NCI-H2081 (cell line): ENCODE measurements at regions not wholly inside any gene's neighbourhood (a gene's known extent, or its start where the extent isn't known, plus 50 kb on each side); places are given as distances from the start of the nearest gene placed in this dataset.

ENCODE experiments used
- DNase-seq, 2 experiments: peaks; one replicate each; lab custom pipeline; 2025; lab: John Stamatoyannopoulos, UW

- DNase-seq, result peak in 1 of 2 experiments; percentile 22
These were observed 174.5 kb upstream of the RUNX1 start for GRCh38 chr21:35223480-35224156.

GRCh38 chr21:35222541-35222941 is 173.4 kb upstream of the RUNX1 start:
- no peak for DNase-seq

GRCh38 chr21:35222021-35222420 is 172.9 kb upstream of the RUNX1 start:
- no peak for DNase-seq

GRCh38 chr21:35220301-35220700 is 171.2 kb upstream of the RUNX1 start:
- no peak for DNase-seq

GRCh38 chr21:35219719-35220118 is 170.6 kb upstream of the RUNX1 start:
- DNase-seq, result no peak

- no peak for DNase-seq
These were observed 170.2 kb upstream of the RUNX1 start for GRCh38 chr21:35219291-35219690.

- DNase-seq, result no peak
These were observed 168.5 kb upstream of the RUNX1 start for GRCh38 chr21:35217504-35218060.

GRCh38 chr21:35216996-35217395 is 167.9 kb upstream of the RUNX1 start:
- no peak for DNase-seq

GRCh38 chr21:35215870-35216269 is 166.8 kb upstream of the RUNX1 start:
- DNase-seq, result no peak

- no peak for DNase-seq
These were observed 163.5 kb upstream of the RUNX1 start for GRCh38 chr21:35212393-35213127.

GRCh38 chr21:35211782-35212181 is 162.7 kb upstream of the RUNX1 start:
- no peak for DNase-seq

GRCh38 chr21:35210093-35210492 is 161.0 kb upstream of the RUNX1 start:
- no peak for DNase-seq

GRCh38 chr21:35208810-35209517 is 159.9 kb upstream of the RUNX1 start:
- DNase-seq, result no peak

GRCh38 chr21:35208104-35208503 is 159.0 kb upstream of the RUNX1 start:
- DNase-seq, result no peak

- DNase-seq, result no peak
These were observed 158.2 kb upstream of the RUNX1 start for GRCh38 chr21:35207322-35207721.

- DNase-seq, result no peak
These were observed 157.3 kb upstream of the RUNX1 start for GRCh38 chr21:35206141-35207125.

GRCh38 chr21:35204850-35205541 is 155.9 kb upstream of the RUNX1 start:
- no peak for DNase-seq

- no peak for DNase-seq
These were observed 155.0 kb upstream of the RUNX1 start for GRCh38 chr21:35204125-35204524.

- DNase-seq, result no peak
These were observed 154.2 kb upstream of the RUNX1 start for GRCh38 chr21:35203093-35203977.

- DNase-seq, result no peak
These were observed 153.3 kb upstream of the RUNX1 start for GRCh38 chr21:35202431-35202830.
